ENCODE measurements at regions not wholly inside any gene's neighbourhood (a gene's known extent, or its start where the extent isn't known, plus 50 kb on each side); places are given as distances from the start of the nearest gene placed in this dataset.

DNA sequence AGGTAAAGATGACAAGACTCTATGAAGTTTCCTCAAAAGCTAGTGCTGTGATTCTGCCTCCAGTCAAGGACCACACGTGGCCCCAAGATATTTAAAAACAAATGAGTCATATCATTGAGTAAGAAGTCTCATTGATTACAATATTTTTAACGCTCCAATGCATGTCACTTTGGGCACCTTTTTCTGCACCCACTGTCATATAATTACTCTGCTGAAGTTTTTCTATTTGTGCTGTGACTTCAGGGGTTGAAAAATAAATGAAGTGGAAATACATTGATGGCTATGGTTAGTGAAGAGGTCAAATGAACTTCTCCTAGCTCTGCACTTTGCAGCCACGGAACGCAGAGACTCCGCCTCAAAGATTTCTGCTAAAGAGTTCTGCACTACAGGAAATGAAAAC, 344.3 kb upstream of the KYNU start:
- Mint-ChIP-seq H3K4me1 (peaks cover 10% of the 10 kb centered on the region), H3K9me3 (no peaks in the 10 kb centered on the region), H3K27ac (no peak overlapping the region), H3K27me3 (ENCODE audit: low read depth, poor library complexity) (no peaks in the 10 kb centered on the region), H3K36me3 (ENCODE audit: low read depth) (no peaks in the 10 kb centered on the region), H3K4me3 (no peak overlapping the region)
- DNase-seq, result no peak
- no peak for TF ChIP-seq CTCF (IDR thresholded peaks at IDR 0.05)

DNA sequence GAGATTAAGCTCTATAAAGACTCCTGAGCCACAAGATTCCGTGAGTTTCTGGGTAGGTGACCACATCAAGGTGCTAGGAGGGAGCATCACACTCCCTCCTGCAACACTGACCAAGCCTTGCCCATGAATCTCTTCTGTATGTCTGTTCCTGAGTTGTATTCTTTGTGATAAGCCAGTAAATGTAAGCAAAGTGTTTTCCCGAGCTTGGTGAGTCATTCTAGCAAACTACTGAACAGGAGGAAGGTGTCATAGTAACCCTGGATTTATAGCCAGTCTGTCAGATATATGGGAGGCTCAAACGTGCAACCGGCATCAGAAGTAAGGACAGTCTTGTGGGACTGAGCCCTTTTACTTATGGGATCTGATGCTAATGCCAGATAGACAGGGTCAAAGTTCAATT, 346.1 kb upstream of the KYNU start:
- DNase-seq, result no peak
- no peak for TF ChIP-seq CTCF (IDR thresholded peaks at IDR 0.05)
- Mint-ChIP-seq H3K27ac (peak overlapping the region; percentile 73), H3K4me1 (peaks cover 10% of the 10 kb centered on the region), H3K27me3 (ENCODE audit: low read depth, poor library complexity) (no peaks in the 10 kb centered on the region), H3K9me3 (no peaks in the 10 kb centered on the region), H3K36me3 (ENCODE audit: low read depth) (no peaks in the 10 kb centered on the region), H3K4me3 (no peak overlapping the region)

DNA sequence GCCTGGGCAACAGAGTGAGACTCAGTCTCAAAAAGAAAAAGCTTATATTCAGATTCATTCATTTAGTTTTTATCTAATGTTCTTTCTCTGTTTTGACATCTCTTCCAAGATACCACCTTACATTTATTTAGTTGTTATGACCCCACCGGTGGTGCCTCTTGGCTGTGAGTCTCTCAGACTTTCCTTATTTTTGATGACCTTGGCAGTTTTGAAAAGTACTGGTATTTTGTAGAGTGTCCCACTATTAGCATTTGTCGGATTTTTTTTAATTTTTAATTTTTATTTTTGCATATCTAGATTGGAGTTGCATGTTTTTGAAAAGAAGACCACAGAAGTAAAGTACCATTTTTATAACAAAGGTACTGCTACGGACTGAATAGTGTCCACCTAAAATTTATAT, 351.7 kb upstream of the KYNU start:
- Mint-ChIP-seq H3K27ac (no peak overlapping the region), H3K36me3 (ENCODE audit: low read depth) (no peaks in the 10 kb centered on the region), H3K4me1 (peaks cover under 1% of the 10 kb centered on the region), H3K27me3 (ENCODE audit: low read depth, poor library complexity) (no peaks in the 10 kb centered on the region), H3K4me3 (no peak overlapping the region), H3K9me3 (no peaks in the 10 kb centered on the region)
- no peak for TF ChIP-seq CTCF (IDR thresholded peaks at IDR 0.05)
- no peak for DNase-seq

- no peak for TF ChIP-seq CTCF (IDR thresholded peaks at IDR 0.05)
- no peaks in the 10 kb centered on the region for H3K4me1 Mint-ChIP-seq
- DNase-seq, result no peak
- H3K9me3 Mint-ChIP-seq, result no peaks in the 10 kb centered on the region
- H3K27me3 Mint-ChIP-seq (ENCODE audit: low read depth, poor library complexity), result no peaks in the 10 kb centered on the region
- no peaks in the 10 kb centered on the region for H3K36me3 Mint-ChIP-seq (ENCODE audit: low read depth)
- H3K27ac Mint-ChIP-seq, result no peak overlapping the region
- H3K4me3 Mint-ChIP-seq, result no peak overlapping the region
These were observed 356.0 kb upstream of the KYNU start for GRCh38 chr2:142521492-142521891.

- Mint-ChIP-seq H3K36me3 (ENCODE audit: low read depth) (no peaks in the 10 kb centered on the region), H3K9me3 (no peaks in the 10 kb centered on the region), H3K27ac (no peak overlapping the region), H3K4me1 (no peaks in the 10 kb centered on the region), H3K27me3 (ENCODE audit: low read depth, poor library complexity) (no peaks in the 10 kb centered on the region), H3K4me3 (no peak overlapping the region)
- TF ChIP-seq CTCF (IDR thresholded peaks at IDR 0.05), result no peak
- DNase-seq, result no peak
These were observed 362.0 kb upstream of the KYNU start for GRCh38 chr2:142515493-142515892.

- H3K9me3 Mint-ChIP-seq, result no peaks in the 10 kb centered on the region
- no peak for TF ChIP-seq CTCF (IDR thresholded peaks at IDR 0.05)
- no peak for DNase-seq
- no peaks in the 10 kb centered on the region for H3K36me3 Mint-ChIP-seq (ENCODE audit: low read depth)
- no peak overlapping the region for H3K4me3 Mint-ChIP-seq
- H3K27ac Mint-ChIP-seq, result no peak overlapping the region
- no peaks in the 10 kb centered on the region for H3K4me1 Mint-ChIP-seq
- no peaks in the 10 kb centered on the region for H3K27me3 Mint-ChIP-seq (ENCODE audit: low read depth, poor library complexity)
These were observed 368.1 kb upstream of the KYNU start for GRCh38 chr2:142509401-142509800.
